Hematopoietic multipotent progenitor cell treated with erythropoietin and hydrocortisone succinate and interleukin-3 and kit ligand, for 15 days (in vitro differentiated cells): ENCODE measurements at regions not wholly inside any gene's neighbourhood (a gene's known extent, or its start where the extent isn't known, plus 50 kb on each side); places are given as distances from the start of the nearest gene placed in this dataset.
"Not testable (repeated sequence)": the region's sequence is repeated elsewhere in the genome, so short reads cannot be mapped to it uniquely, and the experiment has no call there.

Source experiments
- DNase-seq: peaks from one replicate; pipeline ENCODE4 v3.0.0-alpha.2; 2015; ENCODE audit warnings: low spot score

GRCh38 chr20:20791664-20792568 lies 79.5 kb upstream of the RALGAPA2 start:
- DNase-seq = no peak

GRCh38 chr20:20788308-20788707 lies 75.9 kb upstream of the RALGAPA2 start:
- no peak for DNase-seq

GRCh38 chr20:20786428-20786827 lies 74.0 kb upstream of the RALGAPA2 start:
- DNase-seq = no peak

GRCh38 chr20:20785226-20785625 lies 72.8 kb upstream of the RALGAPA2 start:
- no peak for DNase-seq

- DNase-seq = not testable (repeated sequence)
Observed at GRCh38 chr20:20784450-20784849, 72.0 kb upstream of the RALGAPA2 start.

GRCh38 chr20:20783450-20783849 lies 71.0 kb upstream of the RALGAPA2 start:
- no peak for DNase-seq

GRCh38 chr20:20782755-20783154 lies 70.3 kb upstream of the RALGAPA2 start:
- DNase-seq = no peak

GRCh38 chr20:20782231-20782630 lies 69.8 kb upstream of the RALGAPA2 start:
- no peak for DNase-seq

- no peak for DNase-seq
Observed at GRCh38 chr20:20781029-20781428, 68.6 kb upstream of the RALGAPA2 start.

GRCh38 chr20:20780127-20780824 lies 67.8 kb upstream of the RALGAPA2 start:
- no peak for DNase-seq

- no peak for DNase-seq
Observed at GRCh38 chr20:20778676-20779075, 66.2 kb upstream of the RALGAPA2 start.

- DNase-seq = no peak
Observed at GRCh38 chr20:20772497-20773085, 60.1 kb upstream of the RALGAPA2 start.

GRCh38 chr20:20768202-20768815 lies 55.9 kb upstream of the RALGAPA2 start:
- DNase-seq = no peak

GRCh38 chr20:20765696-20766365 lies 53.4 kb upstream of the RALGAPA2 start:
- DNase-seq = no peak

GRCh38 chr20:20763650-20764049 lies 51.2 kb upstream of the RALGAPA2 start:
- DNase-seq = no peak
